Gastrocnemius medialis (tissue), 4 donors: ENCODE measurements at regions not wholly inside any gene's neighbourhood (a gene's known extent, or its start where the extent isn't known, plus 50 kb on each side); places are given as distances from the start of the nearest gene placed in this dataset.

Experiments
- CTCF ChIP-seq, 5 experiments: fragments of 450-650 bp in 3 of 5; fragments of 200-600 bp in 2 of 5; sonication (generic) in 2 of 5; IDR thresholded peaks in 4 of 5; conservative IDR thresholded peaks in 1 of 5; 1 replicate in 4 of 5; 2 replicates in 1 of 5; pipeline ENCODE4 v1.5.1; 2016 to 2019; ENCODE audit warnings: antibody characterized with exemption in 5 of 5, mild to moderate bottlenecking in 3 of 5, moderate library complexity in 3 of 5
- POLR2A ChIP-seq, 2 donors: fragments of 450-650 bp; IDR thresholded peaks; one replicate each; pipeline ENCODE4 v1.6.1; 2017; ENCODE audit warnings: antibody characterized with exemption in 2 of 2, mild to moderate bottlenecking in 2 of 2, moderate library complexity in 2 of 2

GRCh38 chr1:34405266-34405959 is 228.7 kb downstream of the C1orf94 start:
- TF ChIP-seq POLR2A (IDR thresholded peaks at IDR 0.05) = no peak
- no peak for TF ChIP-seq CTCF (IDR thresholded peaks at IDR 0.05 in 4 of 5, conservative IDR thresholded peaks at IDR 0.05 in 1 of 5)
